Heart left ventricle (tissue), 16 donors: ENCODE measurements at regions not wholly inside any gene's neighbourhood (a gene's known extent, or its start where the extent isn't known, plus 50 kb on each side); places are given as distances from the start of the nearest gene placed in this dataset.
A peak's percentile ranks its signal among the peaks of the same experiment; 100 is the strongest.

ENCODE experiments used
- ATAC-seq, 4 donors: fragments of 200-7000 bp; cut with Tn5 transposase; one replicate each; pipeline ENCODE4 v1.9.1; 2020 to 2022; ENCODE audit warnings: moderate library complexity in 4 of 4, mild to moderate bottlenecking in 3 of 4, moderate number of reproducible peaks in 1 of 4
- DNase-seq, 5 donors: peaks; one replicate each; pipeline ENCODE4 v3.0.0-alpha.2; 2020
- H3K27ac ChIP-seq, 12 donors: fragments of 200-600 bp; sonication (generic) in 4 of 12; one replicate each; pipeline versions ENCODE4 v1.5.0 to v1.8.0; 2016 to 2022; ENCODE audit warnings: mild to moderate bottlenecking in 2 of 12
- H3K27me3 ChIP-seq, 9 donors: fragments of 200-600 bp; sonication (generic) in 2 of 9; one replicate each; pipeline versions ENCODE4 v1.5.1 to v1.8.0; 2016 to 2022; ENCODE audit warnings: mild to moderate bottlenecking in 3 of 9
- H3K36me3 ChIP-seq, 9 donors: fragments of 200-600 bp; sonication (generic) in 2 of 9; one replicate each; pipeline versions ENCODE4 v1.5.0 to v1.8.0; 2018 to 2022; ENCODE audit warnings: mild to moderate bottlenecking in 2 of 9
- H3K4me1 ChIP-seq, 12 donors: fragments of 200-600 bp; sonication (generic) in 4 of 12; one replicate each; pipeline versions ENCODE4 v1.5.0 to v1.8.0; 2016 to 2022; ENCODE audit warnings: mild to moderate bottlenecking in 3 of 12
- H3K4me3 ChIP-seq, 12 donors: fragments of 200-600 bp; sonication (generic) in 4 of 12; one replicate each; pipeline versions ENCODE4 v1.5.0 to v1.8.0; 2017 to 2022; ENCODE audit warnings: mild to moderate bottlenecking in 9 of 12, moderate library complexity in 4 of 12
- H3K9me3 ChIP-seq, 12 donors: fragments of 200-600 bp; sonication (generic) in 4 of 12; one replicate each; pipeline versions ENCODE4 v1.5.0 to v1.8.0; 2016 to 2022; ENCODE audit warnings: mild to moderate bottlenecking in 1 of 12
- CTCF ChIP-seq, 12 donors: fragments of 200-600 bp; sonication (generic) in 4 of 12; IDR thresholded peaks; one replicate each; pipeline versions ENCODE4 v1.5.0 to v1.8.0; 2018 to 2022; ENCODE audit warnings: antibody characterized with exemption in 12 of 12, mild to moderate bottlenecking in 5 of 12
- POLR2A ChIP-seq, 2 donors: fragments of 450-650 bp; IDR thresholded peaks; one replicate each; pipeline ENCODE4 v1.6.1; 2017; ENCODE audit warnings: antibody characterized with exemption in 2 of 2, mild to moderate bottlenecking in 2 of 2, moderate library complexity in 2 of 2
- WGBS, 4 donors: extraction: QIAGEN DNeasy Blood & Tissue Kit in 2 of 4; methylation state at CpG; one replicate each; pipeline versions ENCODE4 v1.1.5 to v1.1.7; 2013 to 2018; 5-methylcytosine and 5-hydroxymethylcytosine counted together
- intact Hi-C, 10 donors: fragments of 100-400 bp; cut with DNase I; formaldehyde crosslinking; loops; one replicate each; pipeline versions ENCODE4 v1.11.1 to v1.14.2; 2022
- donor health status: ischemic (EF 13 %, LVEDD 7.1; RV severe dilation, severe dysfunction).
- donor health status: healthy with polysubstance abuse.
- donor health status: DM: no; HTN: yes; CAD: no.
- donor health status: DM: no; HTN: no; CAD: no.
- donor health status: ischemic (EF 25% LVEDD 6.9; RV normal size, moderate dysfunction).
- donor health status: ischemic (EF 25% LVEDD 5.7; RV mildly dilated, moderate dysfunction).
- donor health status: healthy.
- donor health status: DM: yes; HTN: yes; CAD: no.
- donor health status: ischemic (EF 35%, LVEDD 5.7; RV mildly dilated, moderate dysfunction).
- donor health status: nonischemic (EF 11% LVEDD 7.7; RV severe dilation, severe dysfunction).
- donor health status: DM: yes; HTN: yes; CAD: no.
- donor health status: PGD.
- donor health status: ischemic (EF 29% LVEDD 5.4; RV normal size, mild dysfunction).
- donor health status: nonischemic (EF 23%, LVEDD 6.1; RV moderate dilation, normal function).

DNA sequence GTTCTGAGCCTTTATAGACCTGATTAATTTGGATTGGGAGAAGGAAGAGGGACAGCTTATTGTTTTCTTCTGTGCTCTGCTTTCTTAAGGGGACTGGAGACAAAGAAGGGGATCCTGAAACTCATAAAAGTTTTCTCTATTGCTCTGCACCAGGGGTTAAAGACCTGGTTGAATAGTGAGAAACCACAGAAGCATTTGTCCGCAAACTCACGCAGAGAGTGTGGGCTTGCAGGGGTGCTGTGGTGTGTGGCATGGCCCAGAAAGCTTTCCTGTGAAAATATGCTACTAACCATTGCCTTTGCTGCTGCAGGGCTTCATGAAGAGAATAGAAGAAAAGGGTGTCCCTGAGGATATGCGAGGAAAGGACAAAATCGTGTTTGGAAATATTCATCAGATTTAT lies 73.1 kb upstream of the UMPS start:
- intact Hi-C loops: no loop called here
- 90 to 93% (median 91%) methylated on average over 4 of the region's 4 CpGs for WGBS, 4 donors
- H3K27ac ChIP-seq: no peak overlapping the region
- no peaks in the 10 kb centered on the region for H3K9me3 ChIP-seq
- TF ChIP-seq POLR2A (IDR thresholded peaks at IDR 0.05): no peak
- TF ChIP-seq CTCF (IDR thresholded peaks at IDR 0.05): no peak
- ATAC-seq (no peak), DNase-seq (no peak)
- peaks cover 0 to 89% (median 47%) of the 10 kb centered on the region in 9 donors for H3K36me3 ChIP-seq
- H3K4me1 ChIP-seq: peaks cover 0 to 29% (median 10%) of the 10 kb centered on the region in 12 donors
- no peaks in the 10 kb centered on the region for H3K27me3 ChIP-seq
- no peak overlapping the region for H3K4me3 ChIP-seq

GRCh38 chr3:124658270-124658669 lies 72.0 kb upstream of the UMPS start:
- Histone ChIP-seq H3K4me3 (no peak overlapping the region), H3K9me3 (no peaks in the 10 kb centered on the region), H3K4me1 (peaks cover 0 to 26% (median 11%) of the 10 kb centered on the region in 12 donors), H3K27me3 (no peaks in the 10 kb centered on the region), H3K36me3 (peaks cover 0 to 89% (median 41%) of the 10 kb centered on the region in 9 donors), H3K27ac (no peak overlapping the region)
- WGBS, 4 donors: 91 to 95% (median 91%) methylated on average over 12 of the region's 12 CpGs
- intact Hi-C loops: no loop called here
- TF ChIP-seq POLR2A (IDR thresholded peaks at IDR 0.05) (no peak), CTCF (IDR thresholded peaks at IDR 0.05) (no peak)
- DNase-seq (no peak), ATAC-seq (no peak)

GRCh38 chr3:124659175-124659574 lies 71.1 kb upstream of the UMPS start:
- H3K27me3 ChIP-seq: no peaks in the 10 kb centered on the region
- no peak for TF ChIP-seq POLR2A (IDR thresholded peaks at IDR 0.05)
- TF ChIP-seq CTCF (IDR thresholded peaks at IDR 0.05): no peak
- ATAC-seq (no peak), DNase-seq (no peak)
- H3K27ac ChIP-seq: no peak overlapping the region
- 0 to 80% (median 0%) methylated on average over 1 of the region's 1 CpG for WGBS, 4 donors
- peaks cover 0 to 92% (median 41%) of the 10 kb centered on the region in 9 donors for H3K36me3 ChIP-seq
- H3K4me1 ChIP-seq: peaks cover 0 to 18% (median 10%) of the 10 kb centered on the region in 12 donors
- intact Hi-C loops: no loop called here
- H3K9me3 ChIP-seq: no peaks in the 10 kb centered on the region
- H3K4me3 ChIP-seq: no peak overlapping the region

- Histone ChIP-seq H3K9me3 (no peaks in the 10 kb centered on the region), H3K27me3 (no peaks in the 10 kb centered on the region), H3K4me3 (no peak overlapping the region), H3K27ac (peak overlapping the region in 1 of 12 donors; percentile 20), H3K36me3 (peaks cover 0 to 83% (median 37%) of the 10 kb centered on the region in 9 donors), H3K4me1 (peaks cover 0 to 15% (median 1%) of the 10 kb centered on the region in 12 donors)
- 97 to 100% (median 99%) methylated on average over 1 of the region's 1 CpG for WGBS, 4 donors
- intact Hi-C loops: no loop called here
- ATAC-seq: no peak
- no peak for TF ChIP-seq CTCF (IDR thresholded peaks at IDR 0.05)
- TF ChIP-seq POLR2A (IDR thresholded peaks at IDR 0.05): no peak
- no peak for DNase-seq
Observed at GRCh38 chr3:124660599-124660998, 69.7 kb upstream of the UMPS start.
